ENCODE measurements at regions not wholly inside any gene's neighbourhood (a gene's known extent, or its start where the extent isn't known, plus 50 kb on each side); places are given as distances from the start of the nearest gene placed in this dataset.

GRCh38 chr6:26165261-26165790, 78.1 kb downstream of the HFE start:
- peak overlapping the region; percentile 70 to 71 for H3K27ac Mint-ChIP-seq
- H3K36me3 Mint-ChIP-seq: peaks cover 1 to 10% of the 10 kb centered on the region in 2 donors
- peak; percentile 14 to 33 for ATAC-seq
- H3K9me3 Mint-ChIP-seq: no peaks in the 10 kb centered on the region
- DNase-seq (ENCODE audit: low spot score in 2 of 2): no peak

GRCh38 chr6:26170181-26170580, 83.0 kb downstream of the HFE start:
- DNase-seq (ENCODE audit: low spot score in 2 of 2) (no peak), ATAC-seq (peak in 1 of 2 donors; percentile 17)

GRCh38 chr6:26170951-26171841, 84.0 kb downstream of the HFE start:
- Mint-ChIP-seq H3K27ac (peak overlapping the region; percentile 93 to 100), H3K9me3 (no peaks in the 10 kb centered on the region), H3K36me3 (peaks cover 11 to 23% of the 10 kb centered on the region in 2 donors)
- DNase-seq (ENCODE audit: low spot score in 2 of 2) (no peak), ATAC-seq (no peak)

More at GRCh38 chr6:26170181-26170580, 83.0 kb downstream of the HFE start:
- Mint-ChIP-seq H3K27ac (peak overlapping the region; percentile 93 to 100), H3K36me3 (peaks cover 14 to 23% of the 10 kb centered on the region in 2 donors), H3K9me3 (no peaks in the 10 kb centered on the region)

GRCh38 chr6:26172608-26172968, 85.4 kb downstream of the HFE start:
- H3K36me3 Mint-ChIP-seq: peaks cover 11 to 23% of the 10 kb centered on the region in 2 donors
- H3K27ac Mint-ChIP-seq: peak overlapping the region; percentile 93 to 100
- H3K9me3 Mint-ChIP-seq: no peaks in the 10 kb centered on the region
- DNase-seq (ENCODE audit: low spot score in 2 of 2) (peak in 1 of 2 donors; percentile 33), ATAC-seq (peak; percentile 17 to 42)

- DNase-seq (ENCODE audit: low spot score in 2 of 2): no peak
- ATAC-seq: no peak
- Mint-ChIP-seq H3K9me3 (no peaks in the 10 kb centered on the region), H3K36me3 (peaks cover 11 to 23% of the 10 kb centered on the region in 2 donors), H3K27ac (peak overlapping the region; percentile 93 to 94)
Measured at GRCh38 chr6:26173836-26174145, 86.6 kb downstream of the HFE start.

- no peak for DNase-seq (ENCODE audit: low spot score in 2 of 2)
- no peaks in the 10 kb centered on the region for H3K9me3 Mint-ChIP-seq
- H3K27ac Mint-ChIP-seq: peak overlapping the region in 1 of 2 donors; percentile 42
- peaks cover 11 to 23% of the 10 kb centered on the region in 2 donors for H3K36me3 Mint-ChIP-seq
- ATAC-seq: no peak
Measured at GRCh38 chr6:26175033-26175427, 87.8 kb downstream of the HFE start.

GRCh38 chr6:26175428-26176181, 88.4 kb downstream of the HFE start:
- Mint-ChIP-seq H3K27ac (peak overlapping the region in 1 of 2 donors; percentile 42), H3K9me3 (no peaks in the 10 kb centered on the region), H3K36me3 (peaks cover 11 to 23% of the 10 kb centered on the region in 2 donors)

GRCh38 chr6:26179675-26180074, 92.4 kb downstream of the HFE start:
- H3K27ac Mint-ChIP-seq: no peak overlapping the region
- ATAC-seq: no peak

More at GRCh38 chr6:26175428-26176181, 88.4 kb downstream of the HFE start:
- ATAC-seq: no peak
- DNase-seq (ENCODE audit: low spot score in 2 of 2): peak in 1 of 2 donors; percentile 59

GRCh38 chr6:26180346-26180745, 93.1 kb downstream of the HFE start:
- H3K36me3 Mint-ChIP-seq: no peaks in the 10 kb centered on the region
- H3K9me3 Mint-ChIP-seq: no peaks in the 10 kb centered on the region
- peak overlapping the region in 1 of 2 donors; percentile 57 for H3K27ac Mint-ChIP-seq
- no peak for ATAC-seq
- no peak for DNase-seq (ENCODE audit: low spot score in 2 of 2)

More at GRCh38 chr6:26179675-26180074, 92.4 kb downstream of the HFE start:
- Mint-ChIP-seq H3K9me3 (no peaks in the 10 kb centered on the region), H3K36me3 (no peaks in the 10 kb centered on the region)
- DNase-seq (ENCODE audit: low spot score in 2 of 2): no peak

GRCh38 chr6:26183237-26183580, 96.0 kb downstream of the HFE start:
- H3K9me3 Mint-ChIP-seq: no peaks in the 10 kb centered on the region
- ATAC-seq: peak in 1 of 2 donors; percentile 2

GRCh38 chr6:26183581-26184366, 96.5 kb downstream of the HFE start:
- DNase-seq (ENCODE audit: low spot score in 2 of 2): peak; percentile 73 to 80
- H3K9me3 Mint-ChIP-seq: no peaks in the 10 kb centered on the region
- peak; percentile 80 to 91 for ATAC-seq
- H3K27ac Mint-ChIP-seq: peak overlapping the region; percentile 68 to 98
- H3K36me3 Mint-ChIP-seq: peaks cover 0 to 7% of the 10 kb centered on the region in 2 donors

More at GRCh38 chr6:26183237-26183580, 96.0 kb downstream of the HFE start:
- Mint-ChIP-seq H3K36me3 (peaks cover 0 to 5% of the 10 kb centered on the region in 2 donors), H3K27ac (peak overlapping the region; percentile 68 to 98)
- no peak for DNase-seq (ENCODE audit: low spot score in 2 of 2)

- DNase-seq (ENCODE audit: low spot score in 2 of 2): no peak
- Mint-ChIP-seq H3K27ac (peak overlapping the region; percentile 68 to 98), H3K9me3 (no peaks in the 10 kb centered on the region), H3K36me3 (peaks cover 0 to 7% of the 10 kb centered on the region in 2 donors)
- no peak for ATAC-seq
Measured at GRCh38 chr6:26184367-26184891, 97.2 kb downstream of the HFE start.

GRCh38 chr6:26185004-26185403, 97.8 kb downstream of the HFE start:
- DNase-seq (ENCODE audit: low spot score in 2 of 2) (no peak), ATAC-seq (no peak)
- H3K36me3 Mint-ChIP-seq: peaks cover 0 to 7% of the 10 kb centered on the region in 2 donors
- no peaks in the 10 kb centered on the region for H3K9me3 Mint-ChIP-seq
- H3K27ac Mint-ChIP-seq: peak overlapping the region; percentile 68 to 98

GRCh38 chr6:26185802-26186201, 98.6 kb downstream of the HFE start:
- Mint-ChIP-seq H3K36me3 (peaks cover 0 to 7% of the 10 kb centered on the region in 2 donors), H3K27ac (no peak overlapping the region), H3K9me3 (no peaks in the 10 kb centered on the region)
- ATAC-seq: no peak
- no peak for DNase-seq (ENCODE audit: low spot score in 2 of 2)

GRCh38 chr6:26186652-26187051, 99.4 kb downstream of the HFE start:
- Mint-ChIP-seq H3K36me3 (peaks cover 0 to 7% of the 10 kb centered on the region in 2 donors), H3K27ac (no peak overlapping the region), H3K9me3 (no peaks in the 10 kb centered on the region)
- no peak for DNase-seq (ENCODE audit: low spot score in 2 of 2)
- ATAC-seq: no peak

GRCh38 chr6:26187292-26187691, 100.1 kb downstream of the HFE start:
- peaks cover 0 to 7% of the 10 kb centered on the region in 2 donors for H3K36me3 Mint-ChIP-seq
- peak overlapping the region; percentile 16 to 93 for H3K27ac Mint-ChIP-seq
- H3K9me3 Mint-ChIP-seq: no peaks in the 10 kb centered on the region
- DNase-seq (ENCODE audit: low spot score in 2 of 2) (no peak), ATAC-seq (no peak)
